HS-27A (cell line): ENCODE measurements at regions not wholly inside any gene's neighbourhood (a gene's known extent, or its start where the extent isn't known, plus 50 kb on each side); places are given as distances from the start of the nearest gene placed in this dataset.
A peak's percentile ranks its signal among the peaks of the same experiment; 100 is the strongest.

Source experiments
- DNase-seq: peaks from one replicate; pipeline ENCODE4 v3.0.0-alpha.2; 2012; ENCODE audit warnings: low read depth, missing footprints

DNA sequence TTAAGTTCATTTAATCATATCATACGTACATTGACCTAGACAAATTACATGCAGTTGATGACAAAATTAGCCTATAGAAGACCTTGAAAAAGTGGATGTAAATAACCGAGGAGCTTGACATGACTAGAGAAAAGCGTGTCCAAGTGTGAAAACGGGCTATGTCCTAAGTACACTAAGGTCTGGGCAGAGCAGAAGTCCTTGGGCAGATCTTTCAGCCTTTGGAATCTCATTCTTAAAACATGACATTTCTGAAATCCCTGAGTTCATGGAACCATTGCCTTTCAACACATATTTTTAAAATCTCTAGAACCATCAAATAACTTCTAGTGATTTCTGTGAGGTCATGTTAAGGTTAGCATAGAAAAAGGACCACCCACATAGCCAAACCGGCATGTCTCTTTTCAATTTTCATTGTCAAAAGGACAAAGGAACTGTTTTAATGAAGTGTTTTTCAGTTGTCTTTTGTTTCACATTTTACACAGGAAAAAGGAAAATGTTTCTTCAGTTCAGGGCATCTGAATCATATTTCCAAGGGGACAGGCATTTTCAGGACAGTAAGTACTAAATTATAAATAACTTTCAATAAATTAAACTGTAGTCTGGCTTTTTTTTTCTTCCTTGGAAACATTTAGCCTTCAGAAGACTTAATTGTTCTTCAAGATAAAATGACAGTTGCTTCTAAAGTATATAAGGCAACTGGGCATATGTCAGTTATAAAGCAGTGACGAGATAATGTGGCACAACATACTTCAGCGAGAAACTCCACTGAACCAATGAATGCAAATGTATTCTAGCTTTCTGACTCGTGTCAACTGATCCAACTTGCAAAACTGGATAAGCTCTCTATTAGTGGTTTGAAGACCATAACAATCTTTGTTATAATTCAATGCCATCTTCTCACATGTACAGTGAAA lies 416.8 kb downstream of the NFIB start:
- DNase-seq = no peak

DNA sequence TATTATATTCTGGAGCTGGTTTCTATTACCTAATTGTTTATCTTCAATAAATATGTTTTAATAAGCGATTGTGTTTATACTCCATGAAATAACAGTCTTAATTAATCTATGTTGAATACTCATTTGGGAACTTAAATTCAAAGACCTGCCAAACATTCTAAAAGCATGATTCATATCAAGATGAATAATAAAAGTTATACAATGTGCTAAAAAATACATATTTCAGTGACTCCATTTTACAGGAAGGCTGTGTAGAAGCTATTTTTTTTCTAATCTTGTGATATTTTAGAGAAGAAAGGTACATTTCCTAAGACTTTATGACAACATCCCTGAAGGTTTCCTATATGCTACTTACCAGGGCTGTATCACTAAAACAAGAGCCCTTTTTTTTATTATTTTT lies 417.9 kb downstream of the NFIB start:
- DNase-seq = no peak

DNA sequence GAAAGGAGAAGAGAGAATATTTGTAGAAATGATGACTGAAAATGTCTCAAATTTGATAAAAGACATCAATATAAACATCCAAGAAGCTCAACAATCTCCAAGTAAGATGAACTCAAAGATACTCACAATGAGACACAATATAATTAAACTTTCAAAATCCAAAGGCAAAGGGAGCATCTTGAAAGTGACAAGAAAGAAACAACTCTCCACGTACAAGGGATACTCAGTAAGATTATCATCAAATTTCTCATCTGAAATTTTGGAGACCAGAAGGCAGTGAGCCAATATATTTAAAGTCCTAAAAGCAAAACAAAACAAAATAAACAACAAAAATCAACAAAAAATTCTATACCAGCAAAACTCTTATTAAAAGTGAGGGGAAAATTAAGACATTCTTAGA lies 428.7 kb downstream of the NFIB start:
- no peak for DNase-seq

DNA sequence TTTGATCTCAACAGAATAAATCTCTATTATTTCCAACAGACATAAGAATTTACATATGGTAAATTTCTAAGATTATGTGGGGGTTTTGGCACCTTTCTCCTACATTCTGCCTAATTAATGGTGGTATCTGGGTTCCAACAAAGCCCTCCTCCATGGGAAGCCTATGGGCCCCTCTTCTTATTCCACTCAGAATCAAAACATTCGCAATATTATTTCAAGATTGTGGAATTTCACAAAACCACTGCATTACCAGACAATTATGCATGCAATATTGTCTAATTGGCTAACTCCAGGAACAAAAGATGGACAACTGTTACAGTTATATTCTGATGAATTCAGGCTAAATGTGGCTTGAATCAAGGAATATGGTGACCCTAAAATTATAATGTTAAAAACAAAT lies 434.0 kb downstream of the NFIB start:
- no peak for DNase-seq

DNA sequence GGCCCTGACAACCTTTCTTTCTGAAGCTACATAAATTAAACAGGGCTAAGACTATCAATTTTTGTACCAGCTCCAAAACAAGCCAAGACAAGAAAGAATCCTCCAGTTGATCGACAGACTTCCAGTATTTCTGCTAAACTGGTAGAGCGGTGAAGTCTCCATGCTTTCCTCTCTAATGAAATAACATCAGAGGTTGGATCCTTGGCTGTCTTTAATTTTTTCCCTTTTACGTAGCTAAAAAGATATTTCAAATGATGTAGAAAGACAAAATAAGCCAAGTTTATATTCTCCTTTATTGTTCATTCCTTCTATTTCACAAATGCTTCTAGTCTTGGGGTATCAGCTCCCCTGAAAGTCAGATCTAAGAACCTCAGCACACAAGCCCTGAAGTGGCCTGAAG lies 434.9 kb downstream of the NFIB start:
- DNase-seq = no peak

DNA sequence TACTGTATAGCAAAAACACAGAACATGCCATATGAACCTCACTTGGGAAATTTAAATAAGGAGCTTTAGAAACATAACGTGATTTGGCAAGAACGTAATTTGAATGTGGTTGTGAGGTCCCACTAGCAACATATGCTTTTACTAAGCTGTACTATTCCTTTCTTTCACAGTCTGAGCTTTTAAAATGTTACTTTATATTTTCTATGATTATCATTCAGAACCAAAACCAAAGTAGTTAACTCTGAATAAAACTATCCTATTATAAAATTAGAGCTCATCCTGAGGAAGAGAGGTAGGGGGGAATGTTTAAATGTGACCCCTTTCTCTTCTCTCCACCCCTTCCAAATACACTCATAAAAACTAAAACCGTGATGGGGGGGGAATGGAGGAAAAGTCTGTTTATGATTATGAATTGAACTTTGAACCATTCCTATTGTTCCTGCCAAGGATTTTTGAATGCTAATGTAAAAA lies 435.7 kb downstream of the NFIB start:
- no peak for DNase-seq

DNA sequence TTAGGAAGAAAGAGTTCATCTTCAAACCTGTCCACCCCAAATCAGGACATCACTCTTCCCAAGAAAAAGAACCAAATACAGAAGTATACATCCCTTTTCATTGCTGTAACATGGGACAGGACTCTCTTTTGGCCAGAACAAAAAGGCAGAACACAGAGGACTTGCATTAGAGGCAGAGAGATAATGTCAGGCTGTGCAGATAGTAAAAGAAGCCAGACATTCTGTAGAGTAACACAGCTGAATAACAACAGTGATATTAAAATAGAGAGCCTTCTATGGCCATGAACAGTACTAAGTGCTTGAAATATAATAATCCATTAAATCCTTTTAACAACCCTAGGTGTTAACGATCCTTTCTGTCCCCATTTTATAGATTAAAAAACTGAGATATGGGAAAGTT lies 437.2 kb downstream of the NFIB start:
- DNase-seq = no peak

DNA sequence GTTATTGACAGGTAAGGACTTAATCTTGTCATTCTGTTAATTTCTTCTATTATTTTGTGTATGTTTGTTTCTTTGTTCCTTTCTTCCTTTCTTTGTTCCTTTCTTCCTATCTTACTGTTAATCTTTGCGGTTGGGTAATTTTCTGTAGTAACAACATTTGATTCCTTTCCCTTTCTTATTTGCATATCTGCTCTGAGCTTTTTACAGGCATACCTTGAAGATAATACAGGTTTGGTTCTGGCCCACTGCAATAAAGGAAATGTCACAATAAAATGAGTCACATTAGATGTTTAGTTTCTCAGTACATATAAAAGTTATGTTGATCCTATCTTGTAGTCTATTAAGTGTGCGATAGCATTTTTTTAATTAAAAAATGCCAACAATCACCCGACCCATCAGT lies 440.7 kb downstream of the NFIB start:
- DNase-seq = no peak

DNA sequence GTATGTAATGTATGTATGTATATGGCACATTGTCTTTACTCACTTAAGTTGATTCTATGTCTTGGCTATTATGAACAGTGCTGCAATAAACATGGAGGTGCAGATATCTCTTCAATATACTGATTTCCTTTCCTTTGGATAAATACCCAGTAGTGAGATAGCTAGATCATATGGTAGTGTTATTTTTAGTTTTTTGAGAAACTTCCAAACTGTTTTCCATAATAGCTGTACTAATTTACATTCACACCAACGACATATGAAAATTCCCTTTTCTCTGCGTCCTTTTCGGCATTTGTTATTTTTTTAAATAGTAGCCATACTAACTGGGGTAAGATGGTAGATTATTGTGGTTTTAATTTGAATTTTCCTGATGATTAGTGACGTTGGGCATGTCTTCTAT lies 445.6 kb downstream of the NFIB start:
- no peak for DNase-seq

DNA sequence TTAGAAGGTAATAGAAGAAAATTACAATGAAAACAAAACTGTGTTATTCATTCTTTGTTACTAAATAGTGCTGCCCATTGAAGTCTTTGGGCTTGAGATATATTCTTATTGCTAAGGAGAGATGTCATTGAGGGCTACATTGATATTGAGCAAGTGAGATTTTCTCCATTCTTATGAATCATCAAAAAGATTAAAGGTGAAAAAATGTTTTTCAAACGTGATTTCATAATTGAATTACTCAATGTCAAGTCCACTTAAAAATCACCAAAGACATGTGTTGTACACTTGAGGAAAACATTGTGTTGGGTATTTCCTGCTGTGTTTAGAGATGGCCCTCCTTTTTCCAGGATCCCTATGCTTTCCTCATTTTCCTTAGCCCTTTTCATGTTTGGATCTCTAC lies 448.1 kb downstream of the NFIB start:
- no peak for DNase-seq

DNA sequence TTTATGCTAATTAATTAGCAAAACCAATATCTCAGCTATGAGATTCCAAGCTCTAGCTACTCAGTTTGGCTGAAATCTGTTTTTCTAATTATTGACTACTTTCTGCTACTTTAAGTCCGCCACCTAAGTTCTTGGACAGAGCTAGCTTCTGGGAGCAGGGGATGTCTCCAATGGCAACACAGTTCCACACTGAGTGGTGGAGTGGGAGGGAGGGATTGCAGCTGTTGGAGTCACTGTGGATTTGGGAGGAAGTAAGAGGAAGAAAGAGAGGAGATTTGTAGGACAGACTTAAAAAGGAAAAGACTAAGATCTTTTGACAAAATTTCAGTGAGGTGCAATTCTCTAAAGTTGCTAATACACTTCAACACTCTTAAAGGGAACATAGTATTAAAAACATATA lies 450.8 kb downstream of the NFIB start:
- no peak for DNase-seq

DNA sequence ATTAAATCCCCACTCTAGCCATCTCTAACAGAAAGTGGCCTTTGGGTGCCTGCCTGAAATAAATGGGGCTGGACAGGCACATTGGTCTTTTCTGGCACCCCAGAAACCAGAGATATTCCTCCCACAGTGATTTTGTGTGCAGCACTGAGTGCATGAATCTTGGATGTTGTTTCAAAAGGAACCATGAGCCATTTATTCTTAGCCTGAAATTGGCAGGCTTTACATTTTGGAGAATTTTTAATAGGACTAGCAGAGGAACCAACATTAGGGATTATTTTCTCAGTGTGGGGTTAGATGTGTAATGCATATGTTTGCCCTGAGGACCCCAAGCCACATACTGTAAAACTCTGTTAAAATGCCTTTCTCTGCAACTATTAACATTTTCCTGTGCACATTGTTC lies 451.3 kb downstream of the NFIB start:
- DNase-seq = no peak

DNA sequence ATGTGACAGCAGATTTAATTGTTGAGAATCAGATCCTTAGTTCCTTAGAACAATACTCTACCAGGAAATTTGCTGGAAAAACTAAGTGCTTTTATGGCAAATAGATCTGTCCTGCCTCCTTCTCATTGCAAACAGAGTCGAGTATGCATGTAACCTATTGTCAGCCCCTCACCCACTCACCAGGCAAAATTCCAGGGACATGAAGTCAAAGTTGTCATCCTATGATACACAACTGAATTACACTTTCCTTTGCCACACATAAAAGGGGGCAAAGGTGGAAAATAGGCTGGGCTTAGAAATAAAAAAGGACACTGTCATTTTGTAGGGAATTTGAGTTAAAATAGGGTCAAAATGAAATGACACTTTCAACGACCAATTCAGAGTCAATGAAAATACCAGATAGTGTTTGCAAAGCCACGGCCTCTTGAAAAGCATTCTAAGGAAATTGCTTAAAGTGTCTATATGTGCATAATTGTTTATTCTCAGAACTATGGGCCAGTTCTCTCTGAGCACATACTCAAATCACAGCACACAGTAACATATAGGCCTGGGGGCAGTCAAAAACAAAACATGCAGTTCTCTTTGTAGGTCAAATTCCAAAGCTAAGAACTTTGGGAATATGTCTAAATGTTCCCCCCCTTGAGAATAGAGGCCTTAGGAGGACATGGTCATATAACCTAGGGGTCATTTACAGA lies 452.8 kb downstream of the NFIB start:
- DNase-seq = no peak

DNA sequence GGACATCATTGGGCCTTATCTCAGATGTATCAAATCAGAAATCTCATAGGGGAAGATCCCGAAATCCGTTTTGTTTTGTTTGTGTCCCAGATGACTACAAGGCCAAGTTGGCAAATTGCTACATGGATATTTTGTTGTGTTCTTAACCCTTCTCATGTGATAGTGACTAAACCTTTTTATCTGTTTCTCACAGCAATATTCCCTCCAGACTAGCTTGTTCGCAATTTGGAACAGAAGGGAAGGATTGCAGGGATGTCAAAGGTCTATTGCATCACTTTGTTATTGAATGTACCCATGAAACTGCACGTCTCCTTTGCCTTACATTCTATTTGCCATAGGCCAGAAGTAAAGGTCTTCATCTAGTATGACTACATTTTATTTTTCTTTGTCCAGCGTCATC lies 453.9 kb downstream of the NFIB start:
- no peak for DNase-seq

DNA sequence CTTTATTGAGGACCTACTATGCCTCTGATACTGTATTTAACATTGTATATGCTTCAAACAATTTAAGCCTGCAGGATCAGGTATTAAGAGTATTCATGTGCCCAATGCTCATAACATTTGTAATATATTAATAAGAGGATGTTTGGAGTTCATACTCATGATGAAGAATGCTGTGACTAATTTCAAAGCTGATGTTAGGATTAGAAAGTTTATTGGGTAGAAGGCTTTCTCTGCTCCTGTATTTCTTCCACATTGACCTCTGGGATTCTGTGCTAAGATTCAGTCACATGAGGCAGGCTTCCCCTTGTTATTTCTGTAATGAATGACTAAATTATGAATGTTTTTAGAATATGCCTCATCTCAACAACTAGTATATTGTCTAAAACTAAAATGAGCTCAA lies 456.4 kb downstream of the NFIB start:
- DNase-seq = no peak

DNA sequence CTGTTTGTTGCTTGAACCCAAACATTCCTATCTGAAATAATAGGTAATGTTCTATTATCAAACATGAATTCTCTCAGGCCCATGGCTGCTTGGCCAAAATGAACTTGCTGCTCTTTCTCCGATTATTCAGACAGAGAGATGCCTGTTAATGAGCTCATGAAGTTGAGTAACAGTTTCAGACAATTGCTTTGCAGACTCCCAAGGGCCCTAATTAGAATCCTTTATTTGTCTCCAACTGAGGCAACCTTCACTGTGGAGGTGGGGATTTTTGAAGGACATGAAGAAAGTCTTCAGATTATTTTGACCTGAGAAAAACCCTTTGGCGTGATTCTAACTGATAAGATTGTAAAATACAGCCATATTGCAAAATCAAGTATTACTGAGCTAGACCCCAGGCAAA lies 466.7 kb downstream of the NFIB start:
- DNase-seq = no peak

DNA sequence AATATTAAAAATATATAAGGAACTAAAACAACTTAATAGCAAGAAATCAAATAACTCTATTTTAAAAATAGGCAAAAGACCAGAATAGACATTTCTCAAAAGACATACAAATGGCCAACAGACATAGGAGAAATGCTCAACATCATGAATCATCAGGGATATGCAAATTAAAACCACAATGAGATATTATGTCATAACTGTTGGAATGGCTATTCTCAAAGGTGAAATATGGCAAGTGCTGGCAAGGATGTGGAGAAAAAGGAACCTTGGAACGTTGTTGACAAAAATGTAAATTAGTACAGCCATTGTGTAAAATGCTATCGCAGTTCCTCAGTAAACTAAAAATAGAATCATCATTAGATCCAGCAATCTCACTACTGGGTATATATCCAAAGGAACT lies 468.5 kb downstream of the NFIB start:
- peak; percentile 17 for DNase-seq

DNA sequence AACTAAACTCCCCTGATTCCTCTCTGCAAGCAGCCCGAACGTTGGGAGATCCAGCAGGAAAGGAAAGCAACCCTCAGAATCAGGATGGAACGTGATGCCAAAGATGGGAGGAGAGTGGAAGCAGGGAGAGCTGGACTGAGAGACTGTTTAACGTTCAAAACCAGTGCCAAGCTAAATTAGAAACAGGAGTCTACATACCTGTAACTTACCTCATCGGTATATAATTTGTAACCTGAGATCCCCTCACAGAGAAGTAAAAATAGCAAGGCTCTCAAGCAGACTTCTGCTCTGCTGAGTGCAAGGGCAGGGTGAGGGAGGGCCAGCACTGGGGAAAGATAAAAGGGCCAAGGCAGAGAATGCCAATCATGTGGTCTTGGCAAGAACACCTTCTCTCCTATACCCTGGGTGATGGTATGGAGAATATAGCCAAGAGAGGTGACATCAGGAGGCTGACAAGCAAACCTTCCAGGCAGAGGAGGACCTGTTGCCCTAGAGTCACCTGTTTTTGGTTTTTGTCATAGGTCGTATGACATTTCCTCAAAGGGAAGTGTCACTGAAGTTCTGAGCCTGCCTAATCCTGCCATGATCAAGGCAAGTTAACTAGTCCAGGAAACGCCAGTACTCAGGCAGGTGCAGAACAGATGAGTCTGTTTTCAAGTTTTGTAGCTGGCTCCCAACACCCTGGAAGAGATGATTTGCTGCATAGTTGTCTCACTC lies 472.0 kb downstream of the NFIB start:
- no peak for DNase-seq

DNA sequence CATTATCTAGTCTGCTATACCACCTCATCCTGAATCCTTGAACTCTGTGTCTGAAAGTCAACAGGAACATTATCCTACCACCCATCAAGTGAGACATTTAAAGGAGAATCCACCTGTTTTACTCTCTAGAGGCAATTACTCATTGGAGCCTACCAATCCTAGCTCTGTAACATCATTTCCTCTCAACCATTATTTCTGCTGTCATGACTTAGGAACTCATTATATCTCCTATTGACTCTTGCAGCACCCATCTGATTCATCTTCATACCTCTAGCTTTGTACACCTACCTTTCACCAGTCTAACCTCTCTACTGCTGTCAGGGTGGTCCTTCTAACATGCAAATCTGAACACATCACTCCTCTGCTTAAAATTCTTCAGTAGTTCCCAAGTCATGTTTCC lies 481.5 kb downstream of the NFIB start:
- no peak for DNase-seq

DNA sequence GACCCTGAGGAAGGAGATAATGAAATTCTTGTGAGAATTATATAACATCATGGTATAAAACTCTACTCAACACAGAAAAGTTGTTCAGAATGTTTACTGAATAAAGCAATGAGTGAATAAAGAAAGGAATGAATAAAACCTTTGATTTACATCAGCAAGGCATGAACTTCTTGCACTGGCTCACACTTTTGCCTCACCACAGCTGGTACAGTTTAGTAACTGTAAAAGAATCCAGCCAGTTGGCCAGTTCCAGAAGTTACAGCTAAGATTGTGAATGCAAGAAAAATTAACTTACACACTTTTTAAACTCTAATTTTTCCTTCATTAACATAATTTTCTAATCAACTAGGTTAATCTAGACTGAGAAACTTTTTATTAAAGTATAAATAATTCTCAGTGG lies 490.9 kb downstream of the NFIB start:
- DNase-seq = no peak

DNA sequence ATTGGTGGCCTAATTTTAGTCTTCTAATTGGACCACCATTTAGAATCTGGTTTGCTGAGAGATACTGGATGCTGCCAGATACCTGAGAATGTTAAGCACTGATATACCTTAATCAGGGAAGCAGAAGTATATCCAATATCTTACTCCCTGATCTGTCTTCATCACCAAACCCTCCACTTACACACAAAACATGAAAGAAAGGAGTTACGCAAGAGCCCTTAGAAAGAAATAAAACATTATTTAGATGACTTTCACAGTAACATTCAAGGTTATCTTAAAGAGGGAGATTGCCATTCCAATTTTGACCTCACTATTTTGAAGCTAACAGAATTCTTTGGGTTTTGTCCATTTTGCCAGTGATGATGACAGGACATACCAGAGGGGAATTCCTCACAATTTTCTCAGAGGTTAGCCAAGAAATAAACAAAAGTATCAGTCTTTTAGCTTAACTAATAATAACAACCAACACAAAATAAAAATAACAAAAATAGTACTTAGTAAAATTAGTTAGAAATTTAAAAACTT lies 496.1 kb downstream of the NFIB start:
- no peak for DNase-seq

DNA sequence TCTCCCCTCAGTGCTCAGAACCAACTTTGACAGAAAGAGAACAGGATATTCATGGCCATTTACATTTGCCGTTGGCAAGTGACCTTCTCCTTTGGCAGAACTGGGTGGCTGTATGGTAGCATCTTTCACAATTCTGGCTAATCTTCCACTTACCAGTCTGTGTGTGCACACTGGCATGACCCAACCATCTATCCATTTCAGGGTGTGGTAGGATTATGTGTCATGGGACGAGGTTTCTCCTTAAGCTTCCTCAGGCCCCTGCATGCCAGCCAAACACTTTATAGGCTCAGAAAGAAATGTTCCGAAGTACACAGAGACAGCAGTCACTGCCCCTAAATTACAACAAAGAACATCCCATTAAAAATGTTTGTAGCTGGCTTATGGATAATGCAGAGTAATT lies 497.1 kb downstream of the NFIB start:
- no peak for DNase-seq
